ENCODE measurements at regions not wholly inside any gene's neighbourhood (a gene's known extent, or its start where the extent isn't known, plus 50 kb on each side); places are given as distances from the start of the nearest gene placed in this dataset.

- no peak for DNase-seq
Observed at GRCh38 chr5:61744690-61745619, 412.9 kb downstream of the ZSWIM6 start.

GRCh38 chr5:61746831-61747575, 414.9 kb downstream of the ZSWIM6 start:
- DNase-seq = no peak

GRCh38 chr5:61748121-61748520, 416.1 kb downstream of the ZSWIM6 start:
- DNase-seq = no peak

GRCh38 chr5:61748651-61749050, 416.6 kb downstream of the ZSWIM6 start:
- no peak for DNase-seq

- no peak for DNase-seq
Observed at GRCh38 chr5:61752588-61752987, 420.5 kb downstream of the ZSWIM6 start.

GRCh38 chr5:61754792-61755191, 422.7 kb downstream of the ZSWIM6 start:
- no peak for DNase-seq

- DNase-seq = no peak
Observed at GRCh38 chr5:61755726-61756222, 423.7 kb downstream of the ZSWIM6 start.

- peak; percentile 32 to 64 for DNase-seq
Observed at GRCh38 chr5:61758711-61759110, 426.7 kb downstream of the ZSWIM6 start.

- DNase-seq = no peak
Observed at GRCh38 chr5:61765471-61765870, 433.4 kb downstream of the ZSWIM6 start.

- DNase-seq = no peak
Observed at GRCh38 chr5:61766141-61766540, 434.1 kb downstream of the ZSWIM6 start.

GRCh38 chr5:61767231-61768080, 435.4 kb downstream of the ZSWIM6 start:
- DNase-seq = no peak

- DNase-seq = peak; percentile 14 to 64
Observed at GRCh38 chr5:61768692-61769281, 436.7 kb downstream of the ZSWIM6 start.

GRCh38 chr5:61771062-61771461, 439.0 kb downstream of the ZSWIM6 start:
- no peak for DNase-seq

- DNase-seq = no peak
Observed at GRCh38 chr5:61771808-61772207, 439.8 kb downstream of the ZSWIM6 start.

- DNase-seq = no peak
Observed at GRCh38 chr5:61775901-61776300, 443.8 kb downstream of the ZSWIM6 start.

GRCh38 chr5:61777292-61777691, 445.2 kb downstream of the ZSWIM6 start:
- no peak for DNase-seq

- DNase-seq = no peak
Observed at GRCh38 chr5:61779743-61780142, 447.7 kb downstream of the ZSWIM6 start.

- no peak for DNase-seq
Observed at GRCh38 chr5:61783481-61783880, 451.4 kb downstream of the ZSWIM6 start.

GRCh38 chr5:61784341-61784740, 452.3 kb downstream of the ZSWIM6 start:
- no peak for DNase-seq

GRCh38 chr5:61788548-61788947, 456.5 kb downstream of the ZSWIM6 start:
- DNase-seq = no peak

GRCh38 chr5:61790007-61790406, 457.9 kb downstream of the ZSWIM6 start:
- no peak for DNase-seq

- DNase-seq = no peak
Observed at GRCh38 chr5:61790678-61791077, 458.6 kb downstream of the ZSWIM6 start.

Measured in NCI-H526 (cell line).